HG03342 (cell line): ENCODE measurements at regions not wholly inside any gene's neighbourhood (a gene's known extent, or its start where the extent isn't known, plus 50 kb on each side); places are given as distances from the start of the nearest gene placed in this dataset.

Experiments used
- ATAC-seq: cut with Tn5 transposase; IDR thresholded peaks from one replicate; pipeline ENCODE4 v1.9.1; 2021; ENCODE audit warnings: mild to moderate bottlenecking, moderate library complexity; ENCODE audit not compliant: unreplicated experiment

DNA sequence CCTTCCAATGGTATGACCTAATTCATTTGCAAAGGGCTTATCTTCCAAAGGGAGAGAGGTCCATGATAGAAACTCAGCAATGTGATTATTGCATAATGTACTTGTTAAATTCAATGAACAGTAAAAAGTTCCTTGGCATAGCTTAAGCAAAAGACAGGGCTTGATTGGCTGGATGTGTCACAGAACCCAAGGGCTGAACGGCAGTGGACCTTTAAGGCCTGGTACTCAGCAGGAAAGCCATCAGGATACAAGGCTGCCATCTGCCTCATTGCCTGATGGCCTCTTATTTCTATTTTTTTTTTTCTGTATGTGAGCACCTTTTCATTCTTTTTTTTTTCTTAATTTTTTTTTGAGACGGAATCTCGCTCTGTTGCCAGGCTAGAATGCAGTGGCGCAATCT, 208.9 kb upstream of the WSCD1 start:
- ATAC-seq, result no peak

GRCh38 chr17:5861854-5862253, 208.3 kb upstream of the WSCD1 start:
- no peak for ATAC-seq

- ATAC-seq, result no peak
These were observed 207.8 kb upstream of the WSCD1 start for GRCh38 chr17:5862395-5862794.

DNA sequence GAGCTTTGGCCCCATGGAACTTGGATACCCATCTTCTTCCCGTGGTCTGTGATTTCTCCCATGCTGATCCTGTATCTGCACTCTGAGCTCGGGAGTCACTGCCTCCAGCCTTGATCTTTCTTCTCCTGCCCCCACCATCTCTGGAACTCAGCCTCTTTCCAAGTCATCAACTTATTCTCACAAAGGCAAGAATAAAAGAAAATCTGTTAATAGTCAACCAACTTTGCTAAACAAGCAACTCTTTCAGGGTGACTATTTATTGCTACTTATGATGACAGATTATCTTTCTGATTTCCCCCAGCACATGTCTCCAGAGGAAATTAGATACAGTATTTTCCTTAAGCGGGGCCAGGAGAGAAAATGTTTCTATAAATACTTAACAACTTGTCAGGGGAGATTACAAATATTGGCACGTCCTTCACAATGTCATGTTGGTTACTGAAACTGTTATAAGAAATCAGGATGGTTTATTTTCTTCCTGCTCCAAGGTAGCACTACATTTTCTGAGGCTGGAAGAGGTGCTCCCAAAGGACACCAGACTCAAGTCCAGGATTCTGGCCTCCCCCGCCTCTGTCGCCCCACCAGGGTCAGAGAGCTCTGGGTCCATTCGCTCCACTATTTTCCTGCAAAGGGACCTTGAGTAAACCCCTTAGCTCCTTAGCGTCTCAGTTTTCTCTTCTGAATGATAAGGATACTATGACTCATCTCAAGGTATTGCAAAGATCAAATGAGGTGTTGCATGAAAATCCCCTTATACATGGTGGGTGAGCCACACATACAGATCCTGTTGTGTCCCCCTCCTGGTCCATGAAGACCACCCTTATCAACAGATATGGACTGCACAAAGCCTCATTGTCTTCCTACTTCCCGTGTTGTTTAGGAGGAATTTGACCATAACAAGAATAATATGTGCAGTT, 205.2 kb upstream of the WSCD1 start:
- no peak for ATAC-seq

DNA sequence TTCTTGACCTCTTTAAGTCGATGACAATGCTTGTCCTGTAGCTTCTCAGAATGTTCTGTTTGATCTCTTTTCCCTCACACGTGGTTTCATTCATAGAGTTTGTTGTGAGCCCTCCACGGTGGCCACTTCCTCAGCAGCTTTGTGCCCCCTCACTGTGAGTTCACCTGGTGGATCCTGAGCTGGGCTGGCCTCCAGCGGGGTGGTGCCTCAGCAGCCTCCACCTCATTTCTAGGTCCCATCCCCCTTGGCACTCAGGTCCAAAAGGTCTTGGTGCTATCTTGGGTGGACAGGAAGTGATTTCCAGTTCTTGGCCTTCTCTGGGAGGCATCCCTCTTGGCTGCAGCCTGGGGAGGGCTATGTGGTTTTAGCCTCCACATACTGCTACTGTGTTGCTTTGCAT, 203.2 kb upstream of the WSCD1 start:
- ATAC-seq, result no peak

DNA sequence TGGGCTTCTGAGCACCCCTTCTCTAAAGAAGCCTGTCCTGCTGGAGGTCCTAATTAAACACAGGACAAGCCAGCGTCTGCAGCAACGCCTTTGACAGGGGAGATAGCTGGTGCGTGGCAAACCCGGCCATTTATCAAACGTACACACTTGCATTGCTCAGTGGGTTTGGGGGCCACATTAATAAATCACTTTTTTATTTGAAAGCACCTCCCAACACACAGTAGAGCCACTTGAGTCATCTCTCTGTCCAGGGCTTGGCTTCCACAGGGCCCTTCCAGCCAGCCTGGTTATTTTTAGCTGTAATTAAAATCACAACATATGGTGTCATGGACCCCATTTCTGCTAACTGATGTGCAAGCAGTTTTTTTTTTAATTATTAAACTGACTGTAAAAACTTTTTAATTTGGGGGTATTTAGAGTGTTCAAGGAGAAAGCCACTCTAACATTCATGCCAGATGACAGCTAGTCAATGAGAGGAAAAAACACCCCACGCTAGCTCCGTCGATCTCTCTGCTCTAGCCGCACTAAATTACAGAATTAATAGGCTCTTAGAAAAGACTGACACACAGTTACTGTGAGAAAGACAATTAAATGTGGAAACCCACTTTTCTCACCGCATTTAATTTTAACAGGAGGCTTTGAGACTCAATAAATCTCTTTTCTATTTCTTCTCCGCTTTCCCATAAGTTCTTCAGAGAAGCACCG, 201.0 kb upstream of the WSCD1 start:
- ATAC-seq, result no peak

GRCh38 chr17:5870231-5870953, 199.8 kb upstream of the WSCD1 start:
- ATAC-seq, result no peak

- no peak for ATAC-seq
These were observed 198.5 kb upstream of the WSCD1 start for GRCh38 chr17:5871666-5872065.

GRCh38 chr17:5872831-5873230, 197.3 kb upstream of the WSCD1 start:
- no peak for ATAC-seq

DNA sequence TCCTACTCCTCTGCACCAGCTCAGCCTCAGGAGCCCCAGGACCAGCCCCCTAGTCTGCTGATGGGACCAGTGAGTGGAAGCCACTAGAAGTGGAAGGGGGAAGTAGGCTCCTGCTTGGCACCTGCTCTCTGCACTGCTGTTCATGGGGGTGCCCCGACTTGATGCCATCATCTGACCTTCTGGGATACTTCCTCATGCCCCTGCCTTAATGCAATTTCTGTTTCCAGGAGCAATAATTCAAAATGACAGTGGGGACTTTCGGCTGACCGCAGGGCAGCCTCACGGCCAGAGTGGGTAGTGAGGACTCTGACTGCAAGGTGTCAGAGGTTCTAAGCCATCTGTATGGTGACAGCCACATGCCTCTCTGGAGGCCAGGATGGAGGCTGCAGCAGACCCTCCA, 196.4 kb upstream of the WSCD1 start:
- ATAC-seq, result no peak

DNA sequence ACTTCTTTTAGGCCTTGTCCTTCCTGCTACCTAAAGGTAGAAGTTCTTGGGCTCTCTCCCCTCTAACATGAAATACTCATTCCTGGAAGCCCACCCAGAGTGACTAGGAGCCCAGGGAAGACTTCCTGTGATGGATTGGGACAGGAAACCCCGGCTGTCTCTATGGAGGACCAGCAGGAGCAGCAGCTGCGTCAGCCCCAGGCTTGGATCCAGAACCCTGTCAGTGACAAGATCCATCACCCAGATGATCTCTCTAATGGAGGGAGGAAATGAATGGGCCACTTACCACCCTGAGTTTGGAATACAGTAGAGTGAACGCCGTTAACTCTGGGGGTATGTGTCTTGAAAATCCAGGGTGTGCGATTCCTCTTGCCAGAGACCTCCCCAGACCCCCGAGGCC, 195.7 kb upstream of the WSCD1 start:
- ATAC-seq, result no peak

- no peak for ATAC-seq
These were observed 192.8 kb upstream of the WSCD1 start for GRCh38 chr17:5877366-5877765.

DNA sequence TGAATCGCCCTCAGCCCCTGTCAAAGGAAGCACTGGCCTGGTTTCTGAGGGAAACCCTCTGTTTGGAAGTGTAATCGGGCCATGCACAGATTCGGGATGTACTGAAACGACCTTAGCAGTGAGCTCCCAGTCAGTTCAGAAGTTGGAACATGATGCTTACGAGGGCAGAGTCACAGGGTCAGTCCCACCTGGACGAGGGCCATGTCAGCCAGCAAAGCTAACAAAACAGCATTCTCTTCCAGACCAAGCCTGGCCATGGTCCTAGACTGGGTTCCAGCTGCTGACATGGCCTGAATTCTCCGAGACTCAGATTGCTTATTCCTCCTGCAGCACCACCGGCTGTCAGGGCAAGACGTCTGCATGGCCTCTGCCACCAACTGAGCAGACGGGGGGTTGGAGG, 192.2 kb upstream of the WSCD1 start:
- ATAC-seq, result no peak

DNA sequence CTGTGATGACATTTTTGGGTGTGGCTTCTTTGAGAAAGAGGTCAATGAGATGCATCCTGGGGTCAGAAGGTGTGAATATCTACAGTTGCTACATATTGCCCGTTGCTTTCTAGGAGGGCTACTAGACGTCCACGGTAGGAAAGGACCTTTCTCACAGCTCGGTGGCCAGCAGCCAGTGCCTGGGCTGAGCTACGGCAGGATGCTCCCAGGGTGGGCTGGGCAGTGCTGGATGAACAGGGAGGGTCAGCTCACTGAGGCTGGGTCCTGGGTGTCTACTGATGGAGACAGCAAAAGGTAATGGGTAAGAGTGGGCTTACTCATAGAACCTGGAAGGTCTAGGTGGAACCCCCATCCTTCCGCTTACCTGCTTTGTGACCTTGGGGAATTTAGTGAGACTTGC, 188.3 kb upstream of the WSCD1 start:
- ATAC-seq, result no peak

GRCh38 chr17:5883775-5884665, 186.2 kb upstream of the WSCD1 start:
- ATAC-seq, result no peak

GRCh38 chr17:5885336-5885735, 184.8 kb upstream of the WSCD1 start:
- ATAC-seq, result no peak

DNA sequence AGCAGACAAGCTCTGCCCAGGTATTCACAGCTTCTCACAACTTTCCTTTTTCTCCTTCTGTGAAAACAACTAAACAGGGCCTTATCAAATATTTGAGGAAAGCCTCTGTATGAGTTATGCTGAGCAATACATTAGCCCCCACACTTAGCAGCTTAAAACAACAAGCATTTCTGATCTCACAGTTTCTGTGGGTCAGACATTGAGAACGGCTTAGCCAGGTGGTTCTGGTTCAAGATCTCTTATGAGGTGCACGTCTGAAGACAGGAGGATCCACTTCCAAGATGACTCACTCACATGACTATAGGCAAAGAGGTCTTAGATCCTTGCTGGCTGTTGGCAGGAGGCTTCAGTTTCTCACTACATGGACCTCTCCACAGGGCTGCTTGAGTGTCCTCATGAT, 181.4 kb upstream of the WSCD1 start:
- no peak for ATAC-seq

GRCh38 chr17:5892921-5893675, 177.1 kb upstream of the WSCD1 start:
- ATAC-seq, result no peak

- no peak for ATAC-seq
These were observed 176.4 kb upstream of the WSCD1 start for GRCh38 chr17:5893741-5894140.

GRCh38 chr17:5895276-5895675, 174.9 kb upstream of the WSCD1 start:
- ATAC-seq, result no peak
